ENCODE measurements at regions not wholly inside any gene's neighbourhood (a gene's known extent, or its start where the extent isn't known, plus 50 kb on each side); places are given as distances from the start of the nearest gene placed in this dataset.
A peak's percentile ranks its signal among the peaks of the same experiment; 100 is the strongest.
"Not testable (repeated sequence)": the region's sequence is repeated elsewhere in the genome, so short reads cannot be mapped to it uniquely, and the experiment has no call there.

- DNase-seq (ENCODE audit: low read depth, low spot score) = not testable (repeated sequence)
Measured at GRCh38 chr7:96923345-96923744, 82.0 kb upstream of the DLX6 start.

GRCh38 chr7:96927131-96927530 is 78.2 kb upstream of the DLX6 start:
- no peak for DNase-seq (ENCODE audit: low read depth, low spot score)

GRCh38 chr7:96928965-96929364 is 76.4 kb upstream of the DLX6 start:
- no peak for DNase-seq (ENCODE audit: low read depth, low spot score)

- DNase-seq (ENCODE audit: low read depth, low spot score) = no peak
Measured at GRCh38 chr7:96931891-96932290, 73.5 kb upstream of the DLX6 start.

GRCh38 chr7:96933067-96933645 is 72.2 kb upstream of the DLX6 start:
- peak; percentile 27 for DNase-seq (ENCODE audit: low read depth, low spot score)

- no peak for DNase-seq (ENCODE audit: low read depth, low spot score)
Measured at GRCh38 chr7:96936621-96937020, 68.7 kb upstream of the DLX6 start.

GRCh38 chr7:96942112-96942511 is 63.2 kb upstream of the DLX6 start:
- no peak for DNase-seq (ENCODE audit: low read depth, low spot score)

- DNase-seq (ENCODE audit: low read depth, low spot score) = no peak
Measured at GRCh38 chr7:96949766-96950165, 55.6 kb upstream of the DLX6 start.

GRCh38 chr7:96952974-96953391 is 52.4 kb upstream of the DLX6 start:
- no peak for DNase-seq (ENCODE audit: low read depth, low spot score)

GRCh38 chr7:96953676-96954513 is 51.5 kb upstream of the DLX6 start:
- no peak for DNase-seq (ENCODE audit: low read depth, low spot score)
